ENCODE measurements at regions not wholly inside any gene's neighbourhood (a gene's known extent, or its start where the extent isn't known, plus 50 kb on each side); places are given as distances from the start of the nearest gene placed in this dataset.

DNA sequence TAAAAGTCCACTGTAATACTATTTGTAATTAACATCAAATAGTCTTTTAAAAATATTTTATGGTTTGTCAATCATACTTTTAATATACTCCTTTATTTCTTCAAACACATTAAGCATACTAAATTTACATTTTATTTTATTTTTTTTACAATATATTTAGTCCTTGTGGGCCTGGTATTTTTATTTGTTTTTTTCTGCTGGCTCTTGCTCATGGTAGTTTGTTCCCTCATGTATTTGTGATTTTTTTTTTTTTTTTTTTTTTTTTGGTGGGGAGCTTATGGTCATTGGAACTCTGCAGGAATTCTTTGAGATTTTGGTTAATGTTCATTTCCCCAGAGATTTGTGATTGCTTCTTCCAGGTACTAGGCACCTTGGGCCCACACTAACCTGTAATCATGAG, 185.5 kb downstream of the PDGFRA start:
- intact Hi-C loops (cut with DNase I), result no loop called here
- Histone ChIP-seq H3K9ac (ENCODE audit: low read length in 3 of 3) (no peak overlapping the region), H3K4me3 (ENCODE audit: low read length in 3 of 3) (no peak overlapping the region), H3K4me1 (ENCODE audit: control insufficient read depth in 2 of 3, insufficient read depth in 2 of 3, low read depth in 1 of 3, low read length in 3 of 3) (no peaks in the 10 kb centered on the region), H3K9me3 (ENCODE audit: control insufficient read depth in 2 of 3, insufficient read depth in 1 of 3, low read length in 3 of 3) (peaks cover 0 to 3% (median 2%) of the 10 kb centered on the region in 3 donors), H3K27ac (ENCODE audit: low read depth in 2 of 2, low read length in 2 of 2) (no peak overlapping the region), H3K36me3 (ENCODE audit: control insufficient read depth in 2 of 3, insufficient read depth in 3 of 3, low read length in 3 of 3) (no peaks in the 10 kb centered on the region), H3K27me3 (ENCODE audit: control insufficient read depth, insufficient read depth, low read length) (no peaks in the 10 kb centered on the region)
- DNase-seq, result no peak
- no peak for TF ChIP-seq CTCF (IDR thresholded peaks at IDR 0.05; ENCODE audit: borderline replicate concordance, extremely low read depth, insufficient read depth)
- FAIRE-seq, result peak; percentile 38

GRCh38 chr4:54417476-54417875, 188.4 kb downstream of the PDGFRA start:
- H3K9me3 ChIP-seq (ENCODE audit: control insufficient read depth in 2 of 3, insufficient read depth in 1 of 3, low read length in 3 of 3), result peaks cover 0 to 3% (median 2%) of the 10 kb centered on the region in 3 donors
- no peaks in the 10 kb centered on the region for H3K4me1 ChIP-seq (ENCODE audit: control insufficient read depth in 2 of 3, insufficient read depth in 2 of 3, low read depth in 1 of 3, low read length in 3 of 3)
- H3K27ac ChIP-seq (ENCODE audit: low read depth in 2 of 2, low read length in 2 of 2), result no peak overlapping the region
- no peaks in the 10 kb centered on the region for H3K27me3 ChIP-seq (ENCODE audit: control insufficient read depth, insufficient read depth, low read length)
- no peak for TF ChIP-seq CTCF (IDR thresholded peaks at IDR 0.05; ENCODE audit: borderline replicate concordance, extremely low read depth, insufficient read depth)
- no peak overlapping the region for H3K9ac ChIP-seq (ENCODE audit: low read length in 3 of 3)
- H3K36me3 ChIP-seq (ENCODE audit: control insufficient read depth in 2 of 3, insufficient read depth in 3 of 3, low read length in 3 of 3), result no peaks in the 10 kb centered on the region
- intact Hi-C loops (cut with DNase I), result no loop called here
- no peak overlapping the region for H3K4me3 ChIP-seq (ENCODE audit: low read length in 3 of 3)
- DNase-seq (no peak), FAIRE-seq (no peak)

GRCh38 chr4:54418468-54418867, 189.4 kb downstream of the PDGFRA start:
- Histone ChIP-seq H3K4me1 (ENCODE audit: control insufficient read depth in 2 of 3, insufficient read depth in 2 of 3, low read depth in 1 of 3, low read length in 3 of 3) (no peaks in the 10 kb centered on the region), H3K4me3 (ENCODE audit: low read length in 3 of 3) (no peak overlapping the region), H3K9ac (ENCODE audit: low read length in 3 of 3) (no peak overlapping the region), H3K27me3 (ENCODE audit: control insufficient read depth, insufficient read depth, low read length) (no peaks in the 10 kb centered on the region), H3K36me3 (ENCODE audit: control insufficient read depth in 2 of 3, insufficient read depth in 3 of 3, low read length in 3 of 3) (no peaks in the 10 kb centered on the region), H3K27ac (ENCODE audit: low read depth in 2 of 2, low read length in 2 of 2) (no peak overlapping the region), H3K9me3 (ENCODE audit: control insufficient read depth in 2 of 3, insufficient read depth in 1 of 3, low read length in 3 of 3) (peaks cover 0 to 6% (median 2%) of the 10 kb centered on the region in 3 donors)
- TF ChIP-seq CTCF (IDR thresholded peaks at IDR 0.05; ENCODE audit: borderline replicate concordance, extremely low read depth, insufficient read depth), result no peak
- DNase-seq (no peak), FAIRE-seq (no peak)
- intact Hi-C loops (cut with DNase I), result no loop called here

- TF ChIP-seq CTCF (IDR thresholded peaks at IDR 0.05; ENCODE audit: borderline replicate concordance, extremely low read depth, insufficient read depth), result no peak
- no peaks in the 10 kb centered on the region for H3K36me3 ChIP-seq (ENCODE audit: control insufficient read depth in 2 of 3, insufficient read depth in 3 of 3, low read length in 3 of 3)
- H3K9ac ChIP-seq (ENCODE audit: low read length in 3 of 3), result no peak overlapping the region
- no peaks in the 10 kb centered on the region for H3K27me3 ChIP-seq (ENCODE audit: control insufficient read depth, insufficient read depth, low read length)
- H3K27ac ChIP-seq (ENCODE audit: low read depth in 2 of 2, low read length in 2 of 2), result no peak overlapping the region
- FAIRE-seq, result no peak
- no peak overlapping the region for H3K4me3 ChIP-seq (ENCODE audit: low read length in 3 of 3)
- no peak for DNase-seq
- peaks cover 0 to 3% (median 0%) of the 10 kb centered on the region in 3 donors for H3K9me3 ChIP-seq (ENCODE audit: control insufficient read depth in 2 of 3, insufficient read depth in 1 of 3, low read length in 3 of 3)
- intact Hi-C loops (cut with DNase I), result no loop called here
- H3K4me1 ChIP-seq (ENCODE audit: control insufficient read depth in 2 of 3, insufficient read depth in 2 of 3, low read depth in 1 of 3, low read length in 3 of 3), result no peaks in the 10 kb centered on the region
Measured at GRCh38 chr4:54423066-54423465, 194.0 kb downstream of the PDGFRA start.

Data from kidney (tissue), 13 donors.